ENCODE measurements at regions not wholly inside any gene's neighbourhood (a gene's known extent, or its start where the extent isn't known, plus 50 kb on each side); places are given as distances from the start of the nearest gene placed in this dataset.
A peak's percentile ranks its signal among the peaks of the same experiment; 100 is the strongest.
"Not testable (repeated sequence)": the region's sequence is repeated elsewhere in the genome, so short reads cannot be mapped to it uniquely, and the experiment has no call there.

DNA sequence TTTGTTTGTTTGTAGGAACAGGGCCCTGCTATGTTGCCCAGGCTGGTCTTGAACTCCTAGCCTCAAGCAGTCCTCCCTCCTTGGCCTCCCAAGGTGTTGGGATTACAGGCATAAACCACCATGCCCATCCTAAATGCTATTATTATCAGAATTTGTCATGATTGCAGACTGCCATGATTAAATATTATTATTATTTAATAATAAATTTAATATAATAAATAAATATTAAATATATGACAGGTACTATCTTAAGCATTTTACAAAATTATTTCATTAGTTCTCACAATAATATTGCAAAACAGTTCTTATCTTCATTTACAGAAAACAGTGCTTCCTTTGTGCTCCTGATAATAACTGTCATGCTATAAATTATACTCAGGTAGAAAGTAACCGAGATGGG, 133.4 kb upstream of the JADE1 start:
- 48 to 69% methylated on average over 1 of the region's 1 CpG for WGBS, 2 donors
- Histone ChIP-seq H3K36me3 (ENCODE audit: control insufficient read depth in 2 of 2, insufficient read depth in 2 of 2, low read length in 1 of 2) (no peaks in the 10 kb centered on the region), H3K4me3 (ENCODE audit: low read depth in 1 of 2, low read length in 2 of 2) (no peak overlapping the region), H3K9me3 (ENCODE audit: control insufficient read depth in 2 of 2, insufficient read depth in 1 of 2, low read depth in 1 of 2, low read length in 1 of 2) (no peaks in the 10 kb centered on the region), H3K4me1 (ENCODE audit: control insufficient read depth in 2 of 2, insufficient read depth in 2 of 2, low read length in 1 of 2) (no peaks in the 10 kb centered on the region), H3K27ac (ENCODE audit: low read depth in 2 of 2, low read length in 1 of 2) (no peak overlapping the region), H3K27me3 (ENCODE audit: control insufficient read depth in 1 of 2, insufficient read depth in 2 of 2, low read length in 2 of 2) (no peaks in the 10 kb centered on the region)

DNA sequence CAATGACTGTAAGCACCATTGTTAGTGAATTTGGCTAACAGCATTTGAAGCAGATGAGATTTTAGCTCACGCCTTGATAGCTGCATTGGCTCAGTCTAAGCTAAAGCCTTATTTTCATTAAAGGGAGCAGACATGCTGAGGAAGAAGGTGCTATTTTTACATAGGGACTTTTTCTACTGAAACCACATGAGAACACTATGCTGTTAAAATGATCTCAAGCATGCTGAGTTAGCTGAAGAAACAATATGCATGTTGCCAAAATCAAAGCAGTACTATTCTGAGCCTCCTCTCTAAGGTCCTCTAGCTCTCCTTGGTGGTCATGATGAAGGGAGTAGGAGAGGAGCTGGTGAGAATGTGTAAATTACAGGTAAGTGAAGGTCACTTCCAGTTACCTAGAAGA, 134.4 kb upstream of the JADE1 start:
- Histone ChIP-seq H3K36me3 (ENCODE audit: control insufficient read depth in 2 of 2, insufficient read depth in 2 of 2, low read length in 1 of 2) (no peaks in the 10 kb centered on the region), H3K9me3 (ENCODE audit: control insufficient read depth in 2 of 2, insufficient read depth in 1 of 2, low read depth in 1 of 2, low read length in 1 of 2) (no peaks in the 10 kb centered on the region), H3K27me3 (ENCODE audit: control insufficient read depth in 1 of 2, insufficient read depth in 2 of 2, low read length in 2 of 2) (no peaks in the 10 kb centered on the region), H3K27ac (ENCODE audit: low read depth in 2 of 2, low read length in 1 of 2) (no peak overlapping the region), H3K4me1 (ENCODE audit: control insufficient read depth in 2 of 2, insufficient read depth in 2 of 2, low read length in 1 of 2) (no peaks in the 10 kb centered on the region), H3K4me3 (ENCODE audit: low read depth in 1 of 2, low read length in 2 of 2) (no peak overlapping the region)
- WGBS, 2 donors, result 56 to 67% methylated on average over 1 of the region's 1 CpG

DNA sequence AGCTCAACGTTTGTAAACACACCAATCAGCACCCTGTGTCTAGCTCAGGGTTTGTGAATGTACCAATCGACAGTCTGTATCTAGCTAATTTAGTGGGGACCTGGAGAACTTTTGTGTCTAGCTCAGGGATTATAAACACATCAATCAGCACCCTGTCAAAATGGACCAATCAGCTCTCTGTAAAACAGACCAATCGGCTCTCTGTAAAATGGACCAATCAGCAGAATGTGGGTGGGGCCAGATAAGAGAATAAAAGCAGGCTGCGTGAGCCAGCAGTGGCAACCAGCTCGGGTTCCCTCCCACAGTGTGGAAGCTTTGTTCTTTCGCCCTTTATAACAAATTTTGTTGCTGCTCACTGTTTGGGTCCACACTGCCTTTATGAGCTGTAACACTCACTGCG, 136.3 kb upstream of the JADE1 start:
- not testable (repeated sequence) for H3K4me3 ChIP-seq (ENCODE audit: low read depth in 1 of 2, low read length in 2 of 2); H3K36me3 ChIP-seq (ENCODE audit: control insufficient read depth in 2 of 2, insufficient read depth in 2 of 2, low read length in 1 of 2); H3K27me3 ChIP-seq (ENCODE audit: control insufficient read depth in 1 of 2, insufficient read depth in 2 of 2, low read length in 2 of 2); H3K4me1 ChIP-seq (ENCODE audit: control insufficient read depth in 2 of 2, insufficient read depth in 2 of 2, low read length in 1 of 2); H3K27ac ChIP-seq (ENCODE audit: low read depth in 2 of 2, low read length in 1 of 2); H3K9me3 ChIP-seq (ENCODE audit: control insufficient read depth in 2 of 2, insufficient read depth in 1 of 2, low read depth in 1 of 2, low read length in 1 of 2)
- WGBS, 2 donors, result 87 to 94% methylated on average over 7 of the region's 7 CpGs

DNA sequence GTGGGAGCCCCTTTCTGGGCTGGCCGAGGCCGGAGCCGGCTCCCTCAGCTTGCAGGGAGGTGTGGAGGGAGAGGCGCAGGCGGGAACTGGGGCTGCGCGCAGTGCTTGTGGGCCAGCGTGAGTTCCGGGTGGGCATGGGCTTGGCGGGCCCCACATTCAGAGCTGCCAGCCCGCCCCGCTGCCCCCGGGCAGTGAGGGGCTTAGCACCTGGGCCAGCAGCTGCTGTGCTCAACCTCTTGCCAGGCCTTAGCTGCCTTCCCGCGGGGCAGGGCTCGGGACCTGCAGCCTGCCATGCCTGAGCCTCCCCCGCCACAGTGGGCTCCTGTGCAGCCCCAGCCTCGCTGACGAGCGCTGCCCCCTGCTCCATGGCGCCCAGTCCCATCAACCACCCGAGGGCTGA, 136.9 kb upstream of the JADE1 start:
- not testable (repeated sequence) for H3K9me3 ChIP-seq (ENCODE audit: control insufficient read depth in 2 of 2, insufficient read depth in 1 of 2, low read depth in 1 of 2, low read length in 1 of 2); H3K27me3 ChIP-seq (ENCODE audit: control insufficient read depth in 1 of 2, insufficient read depth in 2 of 2, low read length in 2 of 2); H3K27ac ChIP-seq (ENCODE audit: low read depth in 2 of 2, low read length in 1 of 2); H3K36me3 ChIP-seq (ENCODE audit: control insufficient read depth in 2 of 2, insufficient read depth in 2 of 2, low read length in 1 of 2); H3K4me1 ChIP-seq (ENCODE audit: control insufficient read depth in 2 of 2, insufficient read depth in 2 of 2, low read length in 1 of 2); H3K4me3 ChIP-seq (ENCODE audit: low read depth in 1 of 2, low read length in 2 of 2)
- WGBS, 2 donors, result 93 to 95% methylated on average over 15 to 22 of the region's 22 CpGs

DNA sequence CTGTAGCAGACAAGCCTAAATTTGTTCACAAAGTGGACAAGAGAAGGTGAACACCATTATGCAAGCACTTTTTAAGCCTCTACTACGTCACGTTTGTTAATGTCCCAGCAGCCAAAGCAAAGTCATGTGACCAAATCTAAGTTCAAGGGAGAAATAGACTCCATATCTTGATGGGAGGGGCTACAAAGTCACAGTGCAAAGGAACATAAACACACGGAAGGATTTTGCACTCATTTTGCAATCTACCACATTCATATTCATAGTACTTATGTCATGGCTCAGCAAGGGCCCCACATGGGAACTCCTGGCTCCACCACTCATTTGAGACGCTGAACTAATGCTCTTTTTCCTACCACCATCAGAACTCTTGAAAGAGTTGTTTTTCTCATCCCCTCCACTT, 139.0 kb upstream of the JADE1 start:
- 68 to 83% methylated on average over 4 of the region's 4 CpGs for WGBS, 2 donors
- H3K27me3 ChIP-seq (ENCODE audit: control insufficient read depth in 1 of 2, insufficient read depth in 2 of 2, low read length in 2 of 2), result no peaks in the 10 kb centered on the region
- no peaks in the 10 kb centered on the region for H3K4me1 ChIP-seq (ENCODE audit: control insufficient read depth in 2 of 2, insufficient read depth in 2 of 2, low read length in 1 of 2)
- no peaks in the 10 kb centered on the region for H3K36me3 ChIP-seq (ENCODE audit: control insufficient read depth in 2 of 2, insufficient read depth in 2 of 2, low read length in 1 of 2)
- no peak overlapping the region for H3K27ac ChIP-seq (ENCODE audit: low read depth in 2 of 2, low read length in 1 of 2)
- H3K4me3 ChIP-seq (ENCODE audit: low read depth in 1 of 2, low read length in 2 of 2), result no peak overlapping the region
- H3K9me3 ChIP-seq (ENCODE audit: control insufficient read depth in 2 of 2, insufficient read depth in 1 of 2, low read depth in 1 of 2, low read length in 1 of 2), result no peaks in the 10 kb centered on the region

DNA sequence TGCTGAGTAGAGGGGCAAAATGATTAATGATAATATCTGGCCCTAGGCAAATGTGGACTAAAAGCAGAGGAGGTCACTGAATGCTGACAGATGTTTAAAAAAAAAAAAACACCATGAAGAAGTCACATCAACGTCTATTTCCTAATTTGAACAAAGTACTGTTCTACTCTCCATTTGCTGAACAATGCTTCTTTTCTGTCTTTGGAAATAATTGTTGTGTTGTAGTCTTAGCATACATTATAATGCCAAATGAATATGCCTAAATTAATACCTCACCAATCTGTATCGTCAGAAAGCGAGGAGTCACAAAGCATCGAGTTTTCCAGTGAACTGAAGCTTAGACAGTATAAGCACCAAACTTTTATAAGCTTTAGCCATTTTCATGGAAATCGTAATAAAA, 140.9 kb upstream of the JADE1 start:
- Histone ChIP-seq H3K4me3 (ENCODE audit: low read depth in 1 of 2, low read length in 2 of 2) (no peak overlapping the region), H3K27ac (ENCODE audit: low read depth in 2 of 2, low read length in 1 of 2) (no peak overlapping the region), H3K9me3 (ENCODE audit: control insufficient read depth in 2 of 2, insufficient read depth in 1 of 2, low read depth in 1 of 2, low read length in 1 of 2) (no peaks in the 10 kb centered on the region), H3K27me3 (ENCODE audit: control insufficient read depth in 1 of 2, insufficient read depth in 2 of 2, low read length in 2 of 2) (no peaks in the 10 kb centered on the region), H3K36me3 (ENCODE audit: control insufficient read depth in 2 of 2, insufficient read depth in 2 of 2, low read length in 1 of 2) (no peaks in the 10 kb centered on the region), H3K4me1 (ENCODE audit: control insufficient read depth in 2 of 2, insufficient read depth in 2 of 2, low read length in 1 of 2) (no peaks in the 10 kb centered on the region)
- 83 to 89% methylated on average over 5 of the region's 5 CpGs for whole genome bisulfite sequencing, 2 donors

DNA sequence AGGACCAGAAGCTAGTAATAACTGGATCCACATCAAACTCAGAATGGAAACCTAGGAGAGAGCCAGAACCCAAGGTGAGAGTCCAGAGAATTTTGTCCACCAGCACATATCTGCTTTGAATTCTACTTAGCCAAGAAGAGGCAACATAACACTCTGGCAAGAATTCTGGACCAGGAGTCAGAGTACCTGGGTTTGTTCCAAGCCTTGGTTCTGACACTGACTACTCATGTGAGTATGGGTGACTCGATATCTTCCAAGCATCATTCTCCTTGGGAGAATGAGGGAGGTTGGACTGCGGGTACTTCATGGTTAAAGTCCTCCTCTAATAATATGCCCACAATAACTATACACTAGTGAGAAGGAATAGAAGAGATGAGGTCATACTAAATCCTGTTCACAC, 144.0 kb upstream of the JADE1 start:
- H3K27me3 ChIP-seq (ENCODE audit: control insufficient read depth in 1 of 2, insufficient read depth in 2 of 2, low read length in 2 of 2), result no peaks in the 10 kb centered on the region
- H3K36me3 ChIP-seq (ENCODE audit: control insufficient read depth in 2 of 2, insufficient read depth in 2 of 2, low read length in 1 of 2), result no peaks in the 10 kb centered on the region
- no peak overlapping the region for H3K4me3 ChIP-seq (ENCODE audit: low read depth in 1 of 2, low read length in 2 of 2)
- no peaks in the 10 kb centered on the region for H3K9me3 ChIP-seq (ENCODE audit: control insufficient read depth in 2 of 2, insufficient read depth in 1 of 2, low read depth in 1 of 2, low read length in 1 of 2)
- WGBS, 2 donors, result 86 to 97% methylated on average over 2 of the region's 2 CpGs
- no peaks in the 10 kb centered on the region for H3K4me1 ChIP-seq (ENCODE audit: control insufficient read depth in 2 of 2, insufficient read depth in 2 of 2, low read length in 1 of 2)
- H3K27ac ChIP-seq (ENCODE audit: low read depth in 2 of 2, low read length in 1 of 2), result no peak overlapping the region

DNA sequence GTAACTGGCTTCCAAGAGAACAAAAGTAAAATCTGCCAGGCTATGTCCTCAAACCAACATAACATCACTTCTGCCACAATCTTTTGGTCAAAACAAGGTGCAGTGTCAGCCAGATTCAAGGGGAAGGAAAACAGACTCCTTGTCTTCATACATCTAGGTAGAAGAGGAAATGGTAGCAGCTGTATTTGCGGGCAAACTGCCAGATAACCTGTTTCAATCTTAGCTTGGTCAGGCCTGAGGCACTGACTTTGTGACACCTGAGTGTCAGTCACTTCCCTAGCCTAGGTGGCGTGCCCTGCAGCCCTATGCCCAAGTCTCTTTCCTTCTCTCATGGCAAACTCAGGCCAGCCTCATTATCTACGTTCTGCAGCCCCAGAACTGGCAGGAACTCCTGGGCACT, 146.2 kb upstream of the JADE1 start:
- no peaks in the 10 kb centered on the region for H3K9me3 ChIP-seq (ENCODE audit: control insufficient read depth in 2 of 2, insufficient read depth in 1 of 2, low read depth in 1 of 2, low read length in 1 of 2)
- H3K27me3 ChIP-seq (ENCODE audit: control insufficient read depth in 1 of 2, insufficient read depth in 2 of 2, low read length in 2 of 2), result no peaks in the 10 kb centered on the region
- no peaks in the 10 kb centered on the region for H3K36me3 ChIP-seq (ENCODE audit: control insufficient read depth in 2 of 2, insufficient read depth in 2 of 2, low read length in 1 of 2)
- no peak overlapping the region for H3K27ac ChIP-seq (ENCODE audit: low read depth in 2 of 2, low read length in 1 of 2)
- no peak overlapping the region for H3K4me3 ChIP-seq (ENCODE audit: low read depth in 1 of 2, low read length in 2 of 2)
- WGBS, 2 donors, result 60 to 77% methylated on average over 3 of the region's 3 CpGs
- H3K4me1 ChIP-seq (ENCODE audit: control insufficient read depth in 2 of 2, insufficient read depth in 2 of 2, low read length in 1 of 2), result no peaks in the 10 kb centered on the region

DNA sequence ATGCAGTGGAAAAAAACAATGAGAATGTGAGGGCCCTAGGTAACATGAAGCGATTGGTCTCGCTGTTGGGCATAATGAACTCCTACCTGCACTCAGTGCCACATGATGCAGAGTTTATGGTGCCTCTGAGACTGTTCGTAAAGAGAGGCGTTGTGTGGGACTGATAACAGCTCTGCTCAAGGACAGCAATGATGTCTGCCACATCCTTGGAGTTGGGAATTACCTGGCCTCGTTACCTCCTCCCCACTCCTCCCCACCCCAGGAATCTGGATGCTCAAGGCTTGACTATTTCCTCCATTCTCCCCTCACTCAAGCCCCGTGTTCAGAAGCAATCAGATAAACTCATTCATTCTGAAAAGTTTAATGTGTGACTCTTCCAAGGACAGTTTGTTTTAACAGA, 148.0 kb upstream of the JADE1 start:
- WGBS, 2 donors, result 75 to 88% methylated on average over 6 of the region's 6 CpGs
- no peak overlapping the region for H3K4me3 ChIP-seq (ENCODE audit: low read depth in 1 of 2, low read length in 2 of 2)
- no peaks in the 10 kb centered on the region for H3K4me1 ChIP-seq (ENCODE audit: control insufficient read depth in 2 of 2, insufficient read depth in 2 of 2, low read length in 1 of 2)
- H3K36me3 ChIP-seq (ENCODE audit: control insufficient read depth in 2 of 2, insufficient read depth in 2 of 2, low read length in 1 of 2), result no peaks in the 10 kb centered on the region
- H3K9me3 ChIP-seq (ENCODE audit: control insufficient read depth in 2 of 2, insufficient read depth in 1 of 2, low read depth in 1 of 2, low read length in 1 of 2), result no peaks in the 10 kb centered on the region
- peak overlapping the region in 1 of 2 donors; percentile 55 for H3K27ac ChIP-seq (ENCODE audit: low read depth in 2 of 2, low read length in 1 of 2)
- H3K27me3 ChIP-seq (ENCODE audit: control insufficient read depth in 1 of 2, insufficient read depth in 2 of 2, low read length in 2 of 2), result no peaks in the 10 kb centered on the region

DNA sequence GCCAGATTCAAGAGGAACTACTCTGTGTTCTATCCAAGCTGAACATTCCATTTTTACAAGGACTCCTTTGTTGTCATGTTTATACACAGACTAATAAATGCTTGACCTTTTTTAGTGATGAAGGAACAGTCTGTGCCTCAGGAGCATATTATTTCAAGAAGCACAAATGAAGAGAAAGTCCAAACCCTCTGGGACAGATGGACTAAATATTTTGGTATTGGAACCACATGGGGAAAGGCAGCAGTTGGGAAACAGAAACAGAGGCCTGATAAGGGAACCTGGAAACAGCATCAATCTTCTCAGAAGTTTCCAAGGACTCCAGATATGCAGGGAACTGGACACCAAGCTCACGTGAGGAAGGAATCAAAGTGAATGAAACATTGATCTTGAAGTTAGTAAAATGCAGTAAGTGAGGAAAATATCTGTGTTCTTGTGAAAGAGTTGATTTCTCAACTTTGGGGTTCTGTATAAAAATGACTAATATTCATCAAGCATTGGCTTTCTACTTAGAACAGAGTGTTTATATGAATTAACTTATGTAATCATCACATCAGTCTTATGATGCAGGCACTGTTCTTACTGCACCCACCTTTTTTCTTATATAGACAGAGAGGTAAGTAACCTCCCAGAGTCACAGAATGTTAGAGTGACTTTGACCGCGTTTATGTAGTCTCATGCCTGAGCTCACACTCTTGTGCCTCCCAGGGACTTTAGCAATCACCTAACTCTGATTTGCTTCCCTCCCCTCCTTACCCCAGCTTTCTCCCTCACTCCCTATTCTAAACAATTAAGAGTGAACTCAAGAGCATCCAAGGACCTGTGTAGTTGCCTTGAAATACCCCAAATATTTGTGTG, 148.9 kb upstream of the JADE1 start:
- H3K36me3 ChIP-seq (ENCODE audit: control insufficient read depth in 2 of 2, insufficient read depth in 2 of 2, low read length in 1 of 2), result no peaks in the 10 kb centered on the region
- 76 to 77% methylated on average over 3 of the region's 3 CpGs for WGBS, 2 donors
- no peaks in the 10 kb centered on the region for H3K9me3 ChIP-seq (ENCODE audit: control insufficient read depth in 2 of 2, insufficient read depth in 1 of 2, low read depth in 1 of 2, low read length in 1 of 2)
- no peaks in the 10 kb centered on the region for H3K4me1 ChIP-seq (ENCODE audit: control insufficient read depth in 2 of 2, insufficient read depth in 2 of 2, low read length in 1 of 2)
- H3K27ac ChIP-seq (ENCODE audit: low read depth in 2 of 2, low read length in 1 of 2), result peak overlapping the region in 1 of 2 donors; percentile 17
- H3K27me3 ChIP-seq (ENCODE audit: control insufficient read depth in 1 of 2, insufficient read depth in 2 of 2, low read length in 2 of 2), result no peaks in the 10 kb centered on the region
- no peak overlapping the region for H3K4me3 ChIP-seq (ENCODE audit: low read depth in 1 of 2, low read length in 2 of 2)

All from esophagus (tissue), 2 donors.